ENCODE measurements at regions not wholly inside any gene's neighbourhood (a gene's known extent, or its start where the extent isn't known, plus 50 kb on each side); places are given as distances from the start of the nearest gene placed in this dataset.

DNA sequence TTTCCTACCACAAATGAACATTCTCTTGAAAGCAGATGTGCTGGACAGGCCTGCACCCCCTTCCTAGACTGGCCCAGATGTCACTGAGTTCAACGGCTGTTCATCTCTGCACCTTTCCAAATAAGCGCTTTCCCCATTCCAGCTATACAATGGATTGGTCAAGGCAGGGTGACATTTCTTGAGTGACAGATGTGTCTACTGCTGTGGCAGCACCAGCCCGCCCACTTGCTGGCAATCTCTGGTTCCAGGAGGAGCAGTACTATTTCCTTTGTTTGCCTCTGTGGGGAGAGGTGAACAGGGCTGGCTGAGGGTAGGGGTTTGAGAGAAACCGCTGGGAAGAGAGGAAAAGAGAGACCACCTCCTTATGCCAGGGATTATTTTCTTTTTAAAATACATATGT is 269.5 kb upstream of the POU3F3 start:
- H3K4me3 ChIP-seq: no peak overlapping the region

DNA sequence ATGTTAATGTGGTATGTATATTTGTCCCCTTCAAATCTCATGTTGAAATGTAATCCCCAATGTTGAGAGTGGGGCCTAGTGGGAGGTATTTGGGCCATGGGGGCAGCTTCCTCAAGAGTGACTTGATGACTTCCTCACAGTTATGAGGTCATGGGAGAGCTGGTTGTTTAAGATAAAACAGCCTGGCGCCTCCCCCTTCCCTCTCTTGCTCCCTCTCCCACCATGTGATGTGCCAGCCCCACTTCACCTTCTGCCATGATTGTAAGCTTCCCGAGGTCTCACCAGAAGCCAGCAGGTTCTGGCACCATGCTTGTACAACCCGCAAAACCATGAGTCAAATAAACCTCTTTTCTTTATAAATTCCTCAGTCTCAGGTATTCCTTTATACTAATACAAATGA is 258.3 kb upstream of the POU3F3 start:
- no peak for TF ChIP-seq POLR2AphosphoS5 (IDR thresholded peaks at IDR 0.05; ENCODE audit: insufficient read depth in 1 of 2, low read depth in 1 of 2)
- no peak for TF ChIP-seq POLR2A (IDR thresholded peaks at IDR 0.05)
- TF ChIP-seq, protein P1, sequence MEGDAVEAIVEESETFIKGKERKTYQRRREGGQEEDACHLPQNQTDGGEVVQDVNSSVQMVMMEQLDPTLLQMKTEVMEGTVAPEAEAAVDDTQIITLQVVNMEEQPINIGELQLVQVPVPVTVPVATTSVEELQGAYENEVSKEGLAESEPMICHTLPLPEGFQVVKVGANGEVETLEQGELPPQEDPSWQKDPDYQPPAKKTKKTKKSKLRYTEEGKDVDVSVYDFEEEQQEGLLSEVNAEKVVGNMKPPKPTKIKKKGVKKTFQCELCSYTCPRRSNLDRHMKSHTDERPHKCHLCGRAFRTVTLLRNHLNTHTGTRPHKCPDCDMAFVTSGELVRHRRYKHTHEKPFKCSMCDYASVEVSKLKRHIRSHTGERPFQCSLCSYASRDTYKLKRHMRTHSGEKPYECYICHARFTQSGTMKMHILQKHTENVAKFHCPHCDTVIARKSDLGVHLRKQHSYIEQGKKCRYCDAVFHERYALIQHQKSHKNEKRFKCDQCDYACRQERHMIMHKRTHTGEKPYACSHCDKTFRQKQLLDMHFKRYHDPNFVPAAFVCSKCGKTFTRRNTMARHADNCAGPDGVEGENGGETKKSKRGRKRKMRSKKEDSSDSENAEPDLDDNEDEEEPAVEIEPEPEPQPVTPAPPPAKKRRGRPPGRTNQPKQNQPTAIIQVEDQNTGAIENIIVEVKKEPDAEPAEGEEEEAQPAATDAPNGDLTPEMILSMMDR (IDR thresholded peaks at IDR 0.05): no peak
- no peak overlapping the region for H3K27ac ChIP-seq
- no peaks in the 10 kb centered on the region for H3K27me3 ChIP-seq
- intact Hi-C loops (cut with DNase I): no loop called here
- no peaks in the 10 kb centered on the region for H3K36me3 ChIP-seq
- no peak overlapping the region for H3K4me3 ChIP-seq
- H3K9me3 ChIP-seq: no peaks in the 10 kb centered on the region
- H3K4me1 ChIP-seq: no peaks in the 10 kb centered on the region
- DNase-seq (ENCODE audit: extremely low spot score in 2 of 2): no peak

More for the DNA sequence above, 269.5 kb upstream of the POU3F3 start:
- no peaks in the 10 kb centered on the region for H3K9me3 ChIP-seq
- no peak for TF ChIP-seq POLR2A (IDR thresholded peaks at IDR 0.05)
- TF ChIP-seq POLR2AphosphoS5 (IDR thresholded peaks at IDR 0.05; ENCODE audit: insufficient read depth in 1 of 2, low read depth in 1 of 2): no peak
- TF ChIP-seq, protein P1 (IDR thresholded peaks at IDR 0.05): no peak
- H3K27ac ChIP-seq: no peak overlapping the region
- H3K4me1 ChIP-seq: no peaks in the 10 kb centered on the region
- intact Hi-C loops (cut with DNase I): no loop called here
- no peaks in the 10 kb centered on the region for H3K27me3 ChIP-seq
- DNase-seq (ENCODE audit: extremely low spot score in 2 of 2): no peak
- H3K36me3 ChIP-seq: no peaks in the 10 kb centered on the region

DNA sequence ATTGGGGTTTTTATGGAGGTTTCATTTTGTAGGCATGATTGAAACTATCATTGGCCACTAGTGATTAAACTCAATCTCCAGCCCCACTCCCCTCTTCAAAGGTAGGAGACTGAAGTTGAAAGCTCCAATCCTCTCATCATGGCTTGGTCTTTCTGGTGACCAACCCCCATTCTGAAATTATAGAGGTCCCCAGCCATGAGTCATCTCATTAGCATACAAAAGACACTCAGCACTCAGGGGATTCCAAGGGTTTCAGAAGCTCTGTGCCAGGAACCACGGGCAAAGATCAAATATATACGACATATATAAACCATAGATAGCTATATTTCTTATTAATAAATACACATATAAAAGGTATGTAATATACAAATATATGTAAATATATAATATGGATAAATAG is 256.0 kb upstream of the POU3F3 start:
- no peak for DNase-seq (ENCODE audit: extremely low spot score in 2 of 2)
- no peaks in the 10 kb centered on the region for H3K9me3 ChIP-seq
- intact Hi-C loops (cut with DNase I): no loop called here

DNA sequence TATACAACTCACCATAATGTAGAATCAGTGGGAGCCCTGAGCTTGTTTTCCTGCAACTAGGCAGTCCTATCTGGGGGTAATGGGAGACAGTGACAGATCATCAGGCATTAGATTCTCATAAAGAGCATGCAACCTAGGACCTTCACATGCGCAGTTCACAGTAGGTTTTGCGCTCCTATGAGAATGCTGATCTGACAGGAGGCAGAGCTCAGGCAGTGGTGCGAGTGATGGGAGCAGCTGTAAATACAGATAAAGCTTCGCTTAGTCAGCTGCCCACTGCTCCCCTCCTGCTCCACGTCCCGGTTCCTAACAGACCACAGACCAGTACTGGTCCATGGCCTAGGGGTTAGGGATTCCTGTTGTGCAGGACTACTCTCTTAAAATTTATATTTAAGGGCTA is 255.3 kb upstream of the POU3F3 start:
- H3K4me1 ChIP-seq: no peaks in the 10 kb centered on the region
- H3K27ac ChIP-seq: no peak overlapping the region
- DNase-seq (ENCODE audit: extremely low spot score in 2 of 2): no peak
- no peak overlapping the region for H3K4me3 ChIP-seq
- H3K27me3 ChIP-seq: no peaks in the 10 kb centered on the region
- TF ChIP-seq, protein P1 (IDR thresholded peaks at IDR 0.05): no peak
- no peak for TF ChIP-seq POLR2AphosphoS5 (IDR thresholded peaks at IDR 0.05; ENCODE audit: insufficient read depth in 1 of 2, low read depth in 1 of 2)
- no peak for TF ChIP-seq POLR2A (IDR thresholded peaks at IDR 0.05)
- no peaks in the 10 kb centered on the region for H3K9me3 ChIP-seq
- intact Hi-C loops (cut with DNase I): no loop called here
- no peaks in the 10 kb centered on the region for H3K36me3 ChIP-seq

More for the DNA sequence above, 256.0 kb upstream of the POU3F3 start:
- TF ChIP-seq, protein P1 (IDR thresholded peaks at IDR 0.05): no peak
- no peak for TF ChIP-seq POLR2AphosphoS5 (IDR thresholded peaks at IDR 0.05; ENCODE audit: insufficient read depth in 1 of 2, low read depth in 1 of 2)
- TF ChIP-seq POLR2A (IDR thresholded peaks at IDR 0.05): no peak
- no peak overlapping the region for H3K27ac ChIP-seq
- H3K4me1 ChIP-seq: no peaks in the 10 kb centered on the region
- H3K4me3 ChIP-seq: no peak overlapping the region
- H3K36me3 ChIP-seq: no peaks in the 10 kb centered on the region
- no peaks in the 10 kb centered on the region for H3K27me3 ChIP-seq

DNA sequence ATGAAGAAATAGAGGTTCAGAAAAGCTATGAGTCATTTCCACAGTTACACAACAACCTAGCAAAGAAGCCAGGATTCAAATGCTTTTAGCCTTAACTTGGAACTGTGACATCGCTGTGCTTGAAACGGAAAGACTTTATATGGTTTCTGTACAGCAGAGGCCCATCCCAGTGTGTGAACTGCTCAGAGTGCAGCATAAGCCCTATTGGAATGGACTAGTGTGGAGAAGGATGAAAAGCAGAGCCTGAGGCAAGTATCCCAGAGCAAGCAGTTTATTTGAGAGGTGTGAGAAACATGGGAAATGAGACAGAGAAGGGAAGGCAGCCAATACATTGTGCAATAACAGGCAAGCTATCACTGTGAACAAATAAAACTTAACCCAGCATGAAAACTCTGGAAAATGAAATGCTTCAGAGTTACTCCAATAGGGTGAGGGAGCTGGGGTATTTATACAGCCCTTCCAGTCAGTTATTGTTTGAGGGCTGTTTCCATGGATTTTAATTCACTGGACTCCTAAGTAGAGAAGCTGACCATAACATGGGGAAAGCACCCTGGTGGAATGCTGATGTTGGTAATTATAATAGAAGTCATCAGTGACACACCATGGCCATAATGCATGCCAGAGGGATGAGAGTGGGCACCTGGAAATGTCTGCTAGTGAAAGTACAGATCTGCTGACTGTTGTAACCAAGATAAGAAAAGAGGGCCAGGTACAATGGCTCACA is 254.0 kb upstream of the POU3F3 start:
- H3K4me1 ChIP-seq: no peaks in the 10 kb centered on the region
- DNase-seq (ENCODE audit: extremely low spot score in 2 of 2): no peak
- no peak overlapping the region for H3K4me3 ChIP-seq
- H3K36me3 ChIP-seq: no peaks in the 10 kb centered on the region
- no peak overlapping the region for H3K27ac ChIP-seq
- H3K9me3 ChIP-seq: no peaks in the 10 kb centered on the region
- intact Hi-C loops (cut with DNase I): no loop called here
- no peaks in the 10 kb centered on the region for H3K27me3 ChIP-seq
- TF ChIP-seq POLR2A (IDR thresholded peaks at IDR 0.05) (no peak), POLR2AphosphoS5 (IDR thresholded peaks at IDR 0.05; ENCODE audit: insufficient read depth in 1 of 2, low read depth in 1 of 2) (no peak)
- TF ChIP-seq, protein P1 (IDR thresholded peaks at IDR 0.05): no peak
